ENCODE measurements at regions not wholly inside any gene's neighbourhood (a gene's known extent, or its start where the extent isn't known, plus 50 kb on each side); places are given as distances from the start of the nearest gene placed in this dataset.

DNA sequence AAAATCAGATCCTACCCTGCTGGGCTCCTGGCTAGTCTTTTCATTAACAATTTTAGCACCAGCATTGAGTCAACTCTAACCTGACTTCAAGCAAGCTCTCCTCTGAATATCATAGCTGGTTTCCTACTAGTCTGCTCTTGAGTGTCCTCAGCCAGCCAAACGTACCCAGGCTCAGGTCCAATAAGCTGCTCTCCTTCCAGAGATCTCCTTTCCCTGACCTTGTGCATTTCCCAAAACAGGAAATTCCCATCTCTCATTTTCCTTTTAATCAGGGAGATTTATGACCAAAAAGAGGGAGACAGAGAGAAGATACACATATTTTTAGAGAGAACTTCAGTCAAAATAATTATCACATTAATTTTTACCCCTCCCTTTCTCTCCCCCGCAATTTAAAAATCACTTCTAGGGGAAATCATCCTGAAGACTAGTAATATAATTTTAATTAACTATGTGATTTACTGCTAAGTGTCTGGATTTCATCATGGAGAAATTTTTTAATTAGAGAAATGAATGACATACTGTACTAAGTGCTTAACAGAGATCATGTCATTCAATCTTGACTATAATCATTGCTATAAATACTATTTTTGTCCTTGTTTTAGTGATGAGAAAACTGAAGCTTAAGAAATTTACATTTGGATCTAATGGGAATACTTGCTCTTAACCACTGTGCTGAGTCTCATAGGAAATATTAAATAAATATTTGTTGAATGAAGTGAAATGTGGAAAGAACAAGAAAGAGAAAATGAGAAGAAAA, 421.7 kb upstream of the INTU start:
- DNase-seq (ENCODE audit: low read depth, low spot score), result no peak

DNA sequence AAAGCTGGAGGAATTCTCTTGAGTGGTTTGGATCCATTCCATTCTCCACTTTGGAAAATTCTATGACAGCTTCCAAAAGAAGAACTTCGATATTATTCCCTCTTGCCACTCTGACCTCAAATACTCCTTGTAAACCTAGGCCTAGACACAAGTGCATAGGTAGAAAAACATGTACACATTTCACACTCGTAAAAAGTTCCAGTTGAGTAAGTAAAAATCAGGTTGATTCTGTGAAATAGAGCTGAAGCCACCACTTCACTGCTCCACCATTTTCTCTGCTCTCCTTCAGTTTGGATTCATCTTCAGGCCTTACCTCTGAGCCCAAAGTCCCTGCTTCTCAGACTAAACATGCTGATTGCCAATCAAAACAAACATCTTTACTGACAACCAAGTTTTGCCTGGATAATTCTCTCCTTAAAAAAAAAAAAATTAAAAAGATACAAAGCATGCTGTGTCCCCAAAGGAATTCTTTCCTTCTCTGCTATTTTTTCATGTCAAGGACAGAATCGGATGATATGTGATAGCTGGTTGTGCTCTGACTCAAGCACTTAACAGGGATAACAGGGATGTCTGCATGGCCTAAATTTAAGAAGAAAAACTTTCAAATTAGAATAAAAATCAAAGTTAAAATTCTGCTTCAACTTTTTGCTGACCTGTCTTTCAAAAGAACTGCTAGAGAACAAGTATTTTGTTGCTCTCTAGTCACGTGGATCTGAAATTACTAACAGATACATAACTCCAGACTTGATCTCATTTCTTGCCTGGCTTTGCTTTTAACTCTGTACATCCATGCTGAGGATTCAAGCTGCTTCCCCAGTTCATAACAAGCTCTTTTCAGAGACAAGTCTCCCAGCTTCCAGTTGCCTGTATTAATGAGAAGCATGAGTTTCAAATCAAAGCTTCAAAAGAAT, 420.9 kb upstream of the INTU start:
- no peak for DNase-seq (ENCODE audit: low read depth, low spot score)

DNA sequence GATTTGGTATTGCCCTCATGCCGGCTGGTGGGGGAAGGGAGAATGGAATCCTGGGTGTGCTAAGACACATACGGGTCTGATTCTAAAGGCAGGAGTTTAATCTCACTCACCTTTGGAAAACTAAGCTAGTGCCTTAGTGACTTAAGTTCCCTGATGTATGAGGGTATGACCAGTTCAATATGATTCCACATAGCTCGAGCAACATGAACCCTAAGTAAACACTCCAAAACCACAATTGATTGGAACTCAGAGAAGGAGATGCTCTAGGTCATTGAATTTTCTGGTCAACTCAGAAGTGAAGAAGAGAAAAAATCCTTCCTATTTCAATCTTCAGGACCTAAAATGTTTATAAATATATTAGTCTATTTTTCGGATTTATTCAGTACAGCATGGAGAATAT, 420.1 kb upstream of the INTU start:
- DNase-seq (ENCODE audit: low read depth, low spot score), result peak; percentile 6

DNA sequence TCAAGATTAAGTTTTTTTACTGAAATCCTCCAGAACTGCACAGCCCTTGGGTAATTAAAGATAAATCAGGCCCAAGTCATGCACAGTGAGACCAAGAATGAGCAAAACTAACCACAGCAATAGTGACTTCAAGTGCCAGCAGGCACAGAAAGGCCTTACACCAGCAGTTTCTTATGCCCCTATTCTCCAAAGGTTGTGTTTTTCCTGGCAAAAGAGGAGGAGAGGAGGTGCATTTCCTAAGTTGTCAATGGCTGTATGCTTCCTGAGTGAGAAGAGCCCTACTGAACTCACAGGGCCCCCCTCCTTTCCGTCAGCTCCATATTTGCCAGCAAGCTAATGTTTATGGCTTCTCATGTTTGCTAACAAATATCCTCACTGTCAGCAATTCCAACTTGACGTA, 418.7 kb upstream of the INTU start:
- peak; percentile 42 for DNase-seq (ENCODE audit: low read depth, low spot score)

DNA sequence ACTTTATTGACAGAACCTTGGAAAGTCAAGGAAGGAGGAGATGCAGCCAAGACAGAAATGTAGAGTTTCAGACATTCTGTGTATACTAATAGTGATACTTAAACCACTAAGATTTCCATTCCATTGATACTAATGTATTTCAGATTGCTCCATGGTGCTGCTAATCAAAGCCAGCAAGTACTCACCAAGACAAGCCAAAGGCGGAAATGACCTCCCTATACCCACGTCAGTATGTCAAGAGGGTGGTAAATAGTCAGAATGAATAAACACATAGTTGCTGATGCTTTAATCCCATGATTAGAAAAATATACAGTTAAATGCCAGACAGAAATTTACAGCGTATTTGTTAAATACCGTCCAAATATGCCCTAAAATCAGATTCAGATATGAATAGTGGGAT, 417.8 kb upstream of the INTU start:
- DNase-seq (ENCODE audit: low read depth, low spot score), result no peak

DNA sequence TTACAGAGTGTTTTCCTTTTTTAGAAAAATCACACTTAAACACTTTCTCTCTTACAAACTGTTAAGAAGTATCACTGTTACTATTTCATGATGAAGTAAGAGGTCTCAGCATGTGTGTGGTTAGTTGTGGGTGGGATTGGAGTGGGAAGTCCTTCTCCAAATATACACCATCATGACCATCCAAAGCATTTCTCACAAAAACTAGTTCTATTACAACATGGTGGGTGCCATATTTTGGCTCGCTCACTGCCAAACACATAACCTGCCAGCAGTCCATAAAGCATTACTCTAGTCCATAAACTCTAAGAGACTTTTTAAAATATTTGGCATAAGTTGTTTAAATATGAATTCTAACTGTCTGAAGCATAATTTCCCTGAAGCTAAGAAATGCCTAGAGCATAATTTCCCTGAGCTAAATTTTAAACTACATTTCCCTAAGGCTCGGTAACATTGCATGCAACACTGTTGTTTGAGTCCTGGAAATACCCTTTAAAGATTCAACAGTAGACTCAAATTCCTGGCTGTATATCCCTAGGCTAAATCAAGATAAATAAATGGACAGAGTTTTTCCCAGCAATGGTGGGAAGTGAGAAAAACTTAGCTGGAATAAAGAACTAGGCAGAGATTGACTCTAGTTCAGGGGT, 415.0 kb upstream of the INTU start:
- no peak for DNase-seq (ENCODE audit: low read depth, low spot score)

DNA sequence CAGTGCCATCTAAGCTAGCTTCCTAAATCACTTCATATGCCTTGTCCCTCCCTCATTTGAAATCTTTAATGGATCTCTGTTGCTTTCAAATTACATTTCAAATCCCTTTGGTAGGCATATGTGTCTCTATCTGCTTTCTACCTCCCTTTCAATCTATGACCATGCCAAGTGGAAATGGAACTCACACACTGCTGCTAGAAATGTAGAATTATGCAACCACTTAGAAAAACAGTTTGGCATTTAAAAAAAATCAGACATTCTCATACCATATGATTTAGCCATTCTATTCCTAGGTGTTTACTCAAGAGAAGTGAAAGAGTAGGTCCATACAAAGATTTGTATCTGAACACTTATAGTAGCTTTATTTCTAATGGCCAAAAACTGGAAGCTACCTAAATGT, 413.5 kb upstream of the INTU start:
- DNase-seq (ENCODE audit: low read depth, low spot score), result no peak

DNA sequence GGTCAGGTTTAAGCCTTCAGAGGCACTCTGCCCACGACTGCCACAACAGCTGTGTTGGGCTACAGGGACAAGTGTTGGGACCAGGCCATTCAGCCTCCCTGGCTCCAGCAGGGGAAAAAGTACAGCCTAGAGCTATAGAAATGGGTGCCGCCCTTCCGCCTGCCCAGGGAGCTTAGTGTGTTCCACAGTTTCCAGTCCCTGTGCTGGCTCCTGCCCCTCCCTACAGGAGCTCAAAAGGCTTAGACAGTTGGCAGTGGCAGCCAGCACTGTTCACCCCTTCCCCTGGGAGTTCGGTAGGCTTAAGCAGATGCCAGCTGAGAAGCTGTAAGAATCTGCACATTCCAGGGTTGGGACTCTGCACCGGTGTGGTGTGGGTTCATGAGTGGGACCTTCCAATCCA, 408.2 kb upstream of the INTU start:
- no peak for DNase-seq (ENCODE audit: low read depth, low spot score)

DNA sequence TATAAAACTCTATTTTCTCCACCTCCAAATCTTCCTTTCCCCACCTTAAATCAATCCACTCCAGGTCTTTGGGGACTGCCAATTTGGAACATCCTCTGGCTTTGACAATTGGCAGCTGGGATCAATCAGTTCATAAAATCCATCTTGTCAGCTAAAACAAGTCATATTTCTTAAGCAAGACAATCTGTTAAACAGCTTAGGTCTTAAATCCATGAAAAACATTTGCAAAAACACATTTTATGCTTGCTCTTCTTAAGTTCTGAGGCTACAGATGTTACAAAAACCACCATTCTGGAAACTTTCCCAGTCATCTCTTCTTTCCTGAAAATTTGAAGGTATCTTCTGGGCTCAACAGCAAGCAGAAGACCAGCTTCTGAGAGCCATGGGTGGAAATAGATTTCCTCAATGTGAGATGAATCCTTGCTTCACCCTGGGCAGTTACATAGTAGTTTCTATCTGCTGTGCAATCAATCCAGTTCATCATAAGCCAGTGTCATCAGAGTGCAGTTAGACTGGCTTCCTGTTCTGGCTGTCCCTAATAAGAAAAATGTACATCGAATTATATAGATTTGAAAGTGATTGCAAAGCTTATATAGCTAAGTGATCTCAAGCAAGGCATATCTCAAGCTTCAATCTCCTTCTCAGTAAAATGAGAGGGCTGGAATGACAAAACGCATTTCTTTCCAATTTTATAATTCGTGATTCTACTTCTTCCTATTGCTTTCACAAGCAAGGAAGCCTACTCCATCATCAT, 402.7 kb upstream of the INTU start:
- DNase-seq (ENCODE audit: low read depth, low spot score), result no peak

DNA sequence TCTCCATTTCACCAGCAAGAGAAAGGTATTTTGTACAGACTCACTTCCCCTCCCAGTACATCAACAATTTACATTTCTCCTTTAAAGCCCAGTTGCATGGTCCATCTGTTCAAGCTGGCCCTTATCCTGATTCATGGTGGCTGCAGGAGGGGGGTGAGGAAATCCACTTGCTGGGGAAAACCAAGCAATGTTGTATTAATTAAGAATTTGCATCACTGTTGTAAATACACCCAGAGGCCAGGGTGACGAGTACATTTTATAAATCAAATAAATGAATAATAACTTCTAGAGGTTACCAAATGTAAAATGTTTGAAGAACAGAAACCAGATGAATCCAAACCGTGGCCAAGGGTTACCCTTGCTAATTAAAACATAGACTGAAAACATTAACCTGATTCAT, 395.9 kb upstream of the INTU start:
- DNase-seq (ENCODE audit: low read depth, low spot score), result no peak

DNA sequence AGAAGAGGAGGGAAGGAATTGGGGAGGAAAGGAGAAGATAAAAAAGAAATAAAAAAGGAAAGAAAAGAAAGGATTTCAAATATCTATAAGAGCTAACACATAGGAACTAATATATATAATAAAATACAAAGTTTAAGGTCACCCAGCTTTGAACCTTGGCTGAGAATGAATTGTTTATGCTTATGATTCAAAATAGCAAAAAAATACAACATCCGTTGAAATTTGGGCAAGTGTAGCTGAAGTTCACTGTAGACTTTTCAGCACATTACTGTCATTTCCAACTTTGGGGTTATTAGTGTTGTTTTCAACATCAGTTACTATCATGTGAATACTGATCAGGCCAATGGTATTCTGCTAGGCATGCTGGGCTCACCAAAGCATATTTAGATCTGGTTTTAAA, 395.2 kb upstream of the INTU start:
- no peak for DNase-seq (ENCODE audit: low read depth, low spot score)

DNA sequence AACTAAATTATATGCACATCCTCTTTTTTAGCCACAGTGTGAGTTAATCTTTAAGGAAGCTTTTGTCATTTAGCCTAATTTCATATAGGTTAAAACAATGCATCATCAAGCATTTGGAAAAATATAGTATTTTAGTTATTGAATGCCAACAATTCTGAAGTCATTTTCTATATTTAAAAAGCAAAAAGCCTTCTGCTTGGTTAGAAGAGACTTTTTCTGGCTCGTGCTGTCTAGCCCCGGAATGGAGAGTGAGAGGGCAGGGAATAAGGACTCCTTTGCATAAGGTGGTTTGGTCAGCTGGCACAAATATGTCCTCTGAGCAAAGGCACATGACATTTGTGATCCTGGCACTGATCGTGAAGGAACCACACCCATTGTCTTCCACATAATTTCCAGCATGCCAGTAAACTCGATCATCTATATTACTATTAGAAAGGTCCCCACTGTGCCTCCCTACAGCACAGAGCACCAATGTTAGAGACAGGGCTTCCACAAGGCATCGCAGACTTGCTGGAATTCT, 393.7 kb upstream of the INTU start:
- DNase-seq (ENCODE audit: low read depth, low spot score), result no peak

DNA sequence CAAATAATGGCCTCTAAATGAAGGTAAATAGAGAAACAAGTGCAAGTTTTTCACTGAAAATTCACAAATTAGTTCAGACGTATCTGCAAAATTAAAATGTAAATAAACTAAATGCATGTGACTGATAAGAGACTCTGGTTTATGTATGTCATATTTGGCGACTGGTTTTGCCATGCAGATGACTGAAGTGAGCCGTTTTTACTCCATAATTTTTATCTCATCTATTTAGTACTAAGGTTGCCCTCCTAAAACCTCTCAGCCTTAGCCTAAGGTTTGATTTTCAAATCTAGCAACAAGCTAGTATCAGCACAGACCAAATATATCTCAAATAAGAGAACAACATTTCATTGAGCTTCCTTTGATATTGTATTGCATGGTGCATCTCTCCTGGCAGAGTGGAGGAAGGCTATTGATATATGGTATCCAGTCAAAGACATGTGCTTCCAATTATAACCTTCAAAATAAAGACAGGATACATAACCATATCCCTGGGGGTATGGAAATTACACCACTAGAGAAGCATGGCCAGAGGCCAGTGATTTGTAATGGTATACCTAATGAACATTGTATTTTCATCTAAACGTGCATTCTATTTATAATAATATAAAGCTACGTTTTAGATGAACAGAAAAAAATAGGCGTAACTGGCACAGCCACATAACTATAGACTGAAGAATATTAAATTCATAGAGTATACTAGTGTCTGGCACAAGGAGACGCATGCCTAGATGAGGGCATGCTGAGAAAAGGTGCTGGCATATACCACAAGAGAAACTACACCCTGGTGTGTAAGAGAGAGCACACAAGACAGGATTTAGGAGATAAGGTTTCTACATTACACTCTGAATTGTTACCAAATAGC, 392.6 kb upstream of the INTU start:
- DNase-seq (ENCODE audit: low read depth, low spot score), result no peak

DNA sequence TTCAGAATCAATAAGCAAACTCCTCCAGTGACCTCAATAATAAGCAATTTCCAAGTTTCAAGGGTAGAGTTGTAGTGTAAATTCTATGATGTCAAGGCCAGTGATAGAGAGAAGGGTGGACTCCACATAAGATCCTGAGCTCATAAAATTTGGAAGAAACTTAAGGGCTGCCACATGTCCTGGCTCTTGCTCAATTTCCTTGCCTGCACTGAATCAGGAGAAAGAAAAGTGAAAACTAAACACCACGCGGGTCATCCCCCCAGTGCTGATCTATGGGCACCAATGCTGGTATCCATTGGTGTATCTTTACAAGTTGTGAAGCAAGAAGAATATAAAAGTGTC, 392.0 kb upstream of the INTU start:
- DNase-seq (ENCODE audit: low read depth, low spot score), result no peak

DNA sequence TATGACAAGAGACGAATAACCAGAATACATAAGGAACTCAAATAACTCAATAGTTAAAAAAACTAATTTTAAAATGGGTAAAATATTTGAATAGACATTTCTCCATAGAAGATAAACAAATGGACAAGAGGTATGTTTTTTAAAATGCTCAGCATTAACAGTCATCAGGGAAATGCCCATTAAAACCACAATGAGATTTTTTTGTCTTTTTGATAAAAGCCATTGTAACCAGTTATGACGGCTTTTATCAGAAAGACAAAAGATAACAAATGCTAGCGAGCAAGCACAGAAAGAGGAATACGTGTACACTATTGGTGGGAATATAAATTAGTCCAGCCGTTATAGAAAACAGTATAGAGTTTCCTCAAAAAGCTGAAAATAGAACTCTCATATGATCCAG, 388.2 kb upstream of the INTU start:
- no peak for DNase-seq (ENCODE audit: low read depth, low spot score)

DNA sequence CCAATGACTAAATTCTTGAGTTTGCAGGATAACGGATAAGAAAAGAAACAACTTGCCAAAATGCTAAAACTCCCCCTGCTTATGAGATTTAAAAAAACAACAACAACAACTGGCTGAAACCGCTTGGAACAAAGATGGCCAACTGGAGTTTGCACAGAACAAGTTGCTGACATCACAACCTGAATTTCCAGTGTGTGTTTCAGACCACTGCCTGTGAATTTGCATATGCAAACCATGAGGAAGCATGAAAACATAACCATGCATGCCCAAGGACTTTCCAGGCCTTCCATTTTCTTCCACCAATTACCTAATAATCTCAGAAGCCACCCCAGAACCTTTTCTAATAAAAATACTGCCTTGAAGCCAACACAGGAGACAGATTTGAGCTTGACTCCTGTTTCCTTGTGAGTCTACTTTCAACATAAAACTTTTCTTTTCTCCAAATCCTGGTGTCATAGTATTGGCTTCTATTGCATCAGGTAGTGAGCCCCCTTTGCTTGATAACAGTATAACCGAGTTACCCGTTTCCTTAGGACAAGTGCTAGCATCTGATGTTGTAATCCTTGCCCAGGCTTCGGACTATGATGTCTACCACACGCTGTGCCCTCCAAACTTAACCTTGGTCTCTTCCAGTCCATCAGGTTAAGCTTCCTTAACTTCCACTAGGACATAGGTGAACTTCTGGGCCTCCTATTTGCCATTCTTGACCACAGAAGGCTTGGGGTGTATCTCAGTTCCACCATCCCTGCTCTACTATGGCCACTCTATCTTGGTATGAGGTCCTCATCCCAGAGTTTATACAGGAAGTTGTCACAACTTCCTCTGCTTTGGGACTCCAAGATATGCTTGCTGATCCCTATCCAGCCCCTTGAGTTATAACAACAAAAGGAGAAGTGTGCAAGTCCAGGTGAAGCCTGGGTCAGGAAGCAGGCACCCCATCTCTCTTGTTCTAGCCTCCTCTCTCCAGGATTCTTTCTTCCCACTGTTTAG, 385.5 kb upstream of the INTU start:
- DNase-seq (ENCODE audit: low read depth, low spot score), result no peak

DNA sequence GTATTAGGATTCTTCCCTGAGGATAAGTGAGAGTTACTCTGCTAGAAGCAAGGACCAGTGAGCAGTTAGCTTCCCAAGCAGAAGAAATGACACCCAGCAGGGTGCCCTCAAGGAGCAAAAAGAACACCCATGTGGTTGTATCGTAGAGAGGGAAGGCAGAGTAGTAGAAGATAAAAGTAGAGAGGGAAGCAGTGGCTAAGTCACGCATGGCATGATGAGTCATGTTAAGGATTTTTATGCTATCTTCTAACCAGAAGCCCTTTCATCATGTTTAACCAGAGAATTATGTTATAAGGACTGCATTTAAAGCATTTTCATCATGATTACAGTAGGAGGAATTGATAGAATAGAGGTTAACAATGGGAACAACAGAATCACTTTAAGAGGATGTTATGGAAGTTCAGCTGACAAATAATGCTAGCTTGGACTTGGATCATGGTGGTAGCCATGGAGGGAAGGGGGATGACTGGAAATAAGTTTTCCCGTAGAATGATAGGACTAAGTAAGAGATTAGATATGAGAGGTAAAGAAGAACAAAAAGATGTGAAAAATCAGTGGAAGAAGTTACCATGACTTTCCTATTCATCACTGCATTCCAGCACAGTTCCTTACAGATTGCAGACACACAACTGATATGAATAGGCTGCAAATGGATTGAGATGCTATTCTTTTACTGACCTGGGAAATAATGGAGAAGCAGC, 383.5 kb upstream of the INTU start:
- DNase-seq (ENCODE audit: low read depth, low spot score), result peak; percentile 10

DNA sequence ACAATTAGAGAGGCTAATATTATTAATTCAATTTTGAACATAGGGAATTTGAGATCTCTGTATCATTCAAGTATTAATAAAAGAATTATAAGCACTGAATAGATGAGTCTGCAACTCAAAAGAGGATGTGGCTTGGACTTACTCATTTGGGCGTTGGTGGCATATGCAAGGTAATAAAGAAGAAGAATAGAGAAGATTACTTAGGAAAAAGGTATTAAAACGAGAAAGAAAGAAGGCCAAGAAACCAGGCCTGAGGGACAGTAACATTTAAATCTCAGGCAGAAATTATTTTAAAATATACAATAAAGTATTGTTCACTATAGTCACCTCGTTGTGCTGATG, 383.0 kb upstream of the INTU start:
- no peak for DNase-seq (ENCODE audit: low read depth, low spot score)

DNA sequence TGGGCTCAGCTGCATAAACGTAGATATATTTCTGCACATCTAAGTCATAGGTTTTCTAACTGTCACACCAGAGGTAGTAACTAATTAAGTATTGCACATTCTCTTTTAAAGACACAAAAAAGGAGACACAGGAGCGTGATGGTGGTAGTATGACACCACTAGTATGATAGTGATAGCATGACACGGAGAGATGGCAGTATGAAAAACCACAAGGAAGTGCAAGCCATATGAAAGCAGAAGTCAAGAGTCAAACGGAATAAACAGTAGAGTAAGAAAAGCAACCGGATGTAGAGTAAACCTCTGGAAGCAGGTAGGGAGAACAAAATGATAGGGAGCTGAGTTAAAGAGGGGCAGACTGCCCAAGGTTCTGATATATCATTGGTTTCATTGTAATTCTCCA, 382.2 kb upstream of the INTU start:
- no peak for DNase-seq (ENCODE audit: low read depth, low spot score)
